ENCODE measurements at regions not wholly inside any gene's neighbourhood (a gene's known extent, or its start where the extent isn't known, plus 50 kb on each side); places are given as distances from the start of the nearest gene placed in this dataset.

- TF ChIP-seq, protein P1, sequence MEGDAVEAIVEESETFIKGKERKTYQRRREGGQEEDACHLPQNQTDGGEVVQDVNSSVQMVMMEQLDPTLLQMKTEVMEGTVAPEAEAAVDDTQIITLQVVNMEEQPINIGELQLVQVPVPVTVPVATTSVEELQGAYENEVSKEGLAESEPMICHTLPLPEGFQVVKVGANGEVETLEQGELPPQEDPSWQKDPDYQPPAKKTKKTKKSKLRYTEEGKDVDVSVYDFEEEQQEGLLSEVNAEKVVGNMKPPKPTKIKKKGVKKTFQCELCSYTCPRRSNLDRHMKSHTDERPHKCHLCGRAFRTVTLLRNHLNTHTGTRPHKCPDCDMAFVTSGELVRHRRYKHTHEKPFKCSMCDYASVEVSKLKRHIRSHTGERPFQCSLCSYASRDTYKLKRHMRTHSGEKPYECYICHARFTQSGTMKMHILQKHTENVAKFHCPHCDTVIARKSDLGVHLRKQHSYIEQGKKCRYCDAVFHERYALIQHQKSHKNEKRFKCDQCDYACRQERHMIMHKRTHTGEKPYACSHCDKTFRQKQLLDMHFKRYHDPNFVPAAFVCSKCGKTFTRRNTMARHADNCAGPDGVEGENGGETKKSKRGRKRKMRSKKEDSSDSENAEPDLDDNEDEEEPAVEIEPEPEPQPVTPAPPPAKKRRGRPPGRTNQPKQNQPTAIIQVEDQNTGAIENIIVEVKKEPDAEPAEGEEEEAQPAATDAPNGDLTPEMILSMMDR (IDR thresholded peaks at IDR 0.05) = no peak
- no peak for TF ChIP-seq POLR2A (IDR thresholded peaks at IDR 0.05)
Observed at GRCh38 chr2:6011921-6012320, 319.7 kb downstream of the SOX11 start.

Measured in Peyer's patch (tissue), 4 donors.